K562 (cell line): ENCODE measurements at regions not wholly inside any gene's neighbourhood (a gene's known extent, or its start where the extent isn't known, plus 50 kb on each side); places are given as distances from the start of the nearest gene placed in this dataset.
A peak's percentile ranks its signal among the peaks of the same experiment; 100 is the strongest.

Experiments used
- ATF7 ChIP-seq: fragments of 450-650 bp; IDR thresholded peaks from 2 replicates; pipeline ENCODE4 v1.7.1; 2014; ENCODE audit warnings: mild to moderate bottlenecking, moderate library complexity
- BMI1 ChIP-seq: fragments of 150-350 bp; IDR thresholded peaks from 2 replicates; pipeline ENCODE4 v1.6.1; 2014; ENCODE audit warnings: low read length
- CCAR2 ChIP-seq: fragments of 200-400 bp; formaldehyde crosslinking; IDR thresholded peaks from 2 replicates; pipeline ENCODE4 v1.6.1; 2017; ENCODE audit warnings: mild to moderate bottlenecking, low read depth, low read length
- KDM1A ChIP-seq, 2 experiments: fragments of 450-650 bp; IDR thresholded peaks; 2 replicates each; pipeline ENCODE4 v1.6.1; 2016; ENCODE audit warnings: mild to moderate bottlenecking in 2 of 2
- NR2C1 ChIP-seq, 2 experiments: fragments of 450-650 bp; IDR thresholded peaks; 2 replicates each; pipeline ENCODE4 v1.6.1; 2017; ENCODE audit warnings: mild to moderate bottlenecking in 2 of 2, antibody characterized with exemption in 1 of 2, inconsistent platforms in 1 of 2, missing compliant biosample characterization in 1 of 2, missing genetic modification characterization in 1 of 2
- RCOR1 ChIP-seq, 2 experiments: IDR thresholded peaks; 2 replicates each; pipeline ENCODE4 v1.6.1; 2012; ENCODE audit warnings: low read depth in 2 of 2, low read length in 2 of 2, borderline replicate concordance in 1 of 2, improper control_type of control experiment in 1 of 2
- SRF ChIP-seq, 2 experiments: fragments of 250-450, 450-650 bp in 1 of 2; sonication (Bioruptor Pico) in 1 of 2; sonication (generic) in 1 of 2; formaldehyde crosslinking; IDR thresholded peaks; 2 replicates each; pipeline versions ENCODE4 v1.5.0 to v1.5.1; 2020 to 2022; ENCODE audit warnings: mild to moderate bottlenecking in 1 of 2, missing genetic modification reagents in 1 of 2
- STAT5B ChIP-seq: fragments of 250-450 bp; sonication (Bioruptor Pico); IDR thresholded peaks from 2 replicates; pipeline ENCODE4 v1.8.0; 2021; ENCODE audit warnings: mild to moderate bottlenecking, inconsistent platforms
- TCF7 ChIP-seq: sonication (generic); IDR thresholded peaks from 2 replicates; pipeline ENCODE4 v1.6.1; 2016; ENCODE audit warnings: antibody characterized with exemption, borderline replicate concordance
- ZSCAN29 ChIP-seq: fragments of 450-650 bp; IDR thresholded peaks from 2 replicates; pipeline ENCODE4 v1.6.1; 2017
- TF ChIP-seq, protein P1 (sequence below): fragments of 450-650 bp; IDR thresholded peaks from 2 replicates; pipeline ENCODE4 v1.6.1; 2017; ENCODE audit warnings: mild to moderate bottlenecking, moderate library complexity
- TF ChIP-seq, protein P2 (sequence below): fragments of 250-450 bp; sonication (Bioruptor Pico); IDR thresholded peaks from 2 replicates; pipeline ENCODE4 v1.8.0; 2021; ENCODE audit warnings: moderate library complexity, mild to moderate bottlenecking, inconsistent platforms
- TF ChIP-seq, protein P3 (sequence below): IDR thresholded peaks from 3 replicates; pipeline ENCODE4 v1.6.1; 2011; ENCODE audit warnings: borderline replicate concordance, mild to moderate bottlenecking; ENCODE audit not compliant: insufficient read length, insufficient read depth
- TF ChIP-seq, protein P4 (sequence below): sonication (generic); formaldehyde crosslinking; IDR thresholded peaks from 2 replicates; pipeline ENCODE4 v1.8.0; 2022; ENCODE audit warnings: mild to moderate bottlenecking, missing genetic modification reagents

DNA sequence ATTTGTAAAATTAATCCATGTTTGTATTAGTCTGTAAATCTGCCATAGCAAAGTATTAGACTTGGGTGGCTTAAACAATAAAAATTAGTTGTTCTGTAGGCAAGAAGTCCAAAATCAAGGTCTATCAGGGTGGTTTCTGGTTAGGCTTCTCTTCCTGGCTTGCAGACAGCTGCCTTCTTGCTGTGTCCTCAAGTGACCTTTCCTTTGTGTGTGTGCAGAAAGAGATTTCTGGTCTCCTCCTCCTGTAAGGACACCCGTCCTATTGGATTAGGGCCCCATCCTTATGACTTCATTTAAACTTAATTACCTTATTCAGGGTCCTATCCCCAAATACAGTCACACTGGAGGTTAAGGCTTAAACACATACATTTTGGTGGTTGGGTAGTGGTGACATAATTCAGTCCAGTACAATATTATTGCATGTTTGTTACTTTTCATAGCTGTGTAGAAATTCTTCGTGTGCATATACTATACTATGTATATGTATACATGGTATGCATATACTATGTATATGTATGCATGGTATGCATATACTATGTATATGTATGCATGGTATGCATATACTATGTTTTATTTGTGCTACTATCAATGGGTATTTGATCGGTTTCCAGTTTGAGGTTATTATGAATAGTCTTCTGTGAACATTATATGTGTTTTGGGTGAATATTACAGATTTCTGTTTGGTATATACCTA is 57.9 kb upstream of the RNU6-1 start (continued):
- TF ChIP-seq KDM1A (IDR thresholded peaks at IDR 0.05) (peak in 1 of 2 experiments; percentile 81; a peak in 1 of 4 replicates), NR2C1 (IDR thresholded peaks at IDR 0.05) (no peak), NR2C1 (tag; IDR thresholded peaks at IDR 0.05) (no peak), ZSCAN29 (no peak), RCOR1 (IDR thresholded peaks at IDR 0.05; ENCODE audit: borderline replicate concordance in 1 of 2, low read depth in 2 of 2, low read length in 2 of 2) (peak in 1 of 2 experiments; percentile 31; a peak in 1 of 4 replicates), TCF7 (no peak), SRF (CRISPR knock-in tag; IDR thresholded peaks at IDR 0.05) (no peak), ATF7 (peak; percentile 43; the same call in 1 of the 2 replicates), CCAR2 (no peak), STAT5B (CRISPR knock-in tag) (no peak), BMI1 (no peak)
- TF ChIP-seq, protein P1, sequence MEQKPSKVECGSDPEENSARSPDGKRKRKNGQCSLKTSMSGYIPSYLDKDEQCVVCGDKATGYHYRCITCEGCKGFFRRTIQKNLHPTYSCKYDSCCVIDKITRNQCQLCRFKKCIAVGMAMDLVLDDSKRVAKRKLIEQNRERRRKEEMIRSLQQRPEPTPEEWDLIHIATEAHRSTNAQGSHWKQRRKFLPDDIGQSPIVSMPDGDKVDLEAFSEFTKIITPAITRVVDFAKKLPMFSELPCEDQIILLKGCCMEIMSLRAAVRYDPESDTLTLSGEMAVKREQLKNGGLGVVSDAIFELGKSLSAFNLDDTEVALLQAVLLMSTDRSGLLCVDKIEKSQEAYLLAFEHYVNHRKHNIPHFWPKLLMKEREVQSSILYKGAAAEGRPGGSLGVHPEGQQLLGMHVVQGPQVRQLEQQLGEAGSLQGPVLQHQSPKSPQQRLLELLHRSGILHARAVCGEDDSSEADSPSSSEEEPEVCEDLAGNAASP = peak; percentile 83
- TF ChIP-seq, protein P2, sequence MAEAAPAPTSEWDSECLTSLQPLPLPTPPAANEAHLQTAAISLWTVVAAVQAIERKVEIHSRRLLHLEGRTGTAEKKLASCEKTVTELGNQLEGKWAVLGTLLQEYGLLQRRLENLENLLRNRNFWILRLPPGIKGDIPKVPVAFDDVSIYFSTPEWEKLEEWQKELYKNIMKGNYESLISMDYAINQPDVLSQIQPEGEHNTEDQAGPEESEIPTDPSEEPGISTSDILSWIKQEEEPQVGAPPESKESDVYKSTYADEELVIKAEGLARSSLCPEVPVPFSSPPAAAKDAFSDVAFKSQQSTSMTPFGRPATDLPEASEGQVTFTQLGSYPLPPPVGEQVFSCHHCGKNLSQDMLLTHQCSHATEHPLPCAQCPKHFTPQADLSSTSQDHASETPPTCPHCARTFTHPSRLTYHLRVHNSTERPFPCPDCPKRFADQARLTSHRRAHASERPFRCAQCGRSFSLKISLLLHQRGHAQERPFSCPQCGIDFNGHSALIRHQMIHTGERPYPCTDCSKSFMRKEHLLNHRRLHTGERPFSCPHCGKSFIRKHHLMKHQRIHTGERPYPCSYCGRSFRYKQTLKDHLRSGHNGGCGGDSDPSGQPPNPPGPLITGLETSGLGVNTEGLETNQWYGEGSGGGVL (CRISPR knock-in tag) = no peak
- TF ChIP-seq, protein P3, sequence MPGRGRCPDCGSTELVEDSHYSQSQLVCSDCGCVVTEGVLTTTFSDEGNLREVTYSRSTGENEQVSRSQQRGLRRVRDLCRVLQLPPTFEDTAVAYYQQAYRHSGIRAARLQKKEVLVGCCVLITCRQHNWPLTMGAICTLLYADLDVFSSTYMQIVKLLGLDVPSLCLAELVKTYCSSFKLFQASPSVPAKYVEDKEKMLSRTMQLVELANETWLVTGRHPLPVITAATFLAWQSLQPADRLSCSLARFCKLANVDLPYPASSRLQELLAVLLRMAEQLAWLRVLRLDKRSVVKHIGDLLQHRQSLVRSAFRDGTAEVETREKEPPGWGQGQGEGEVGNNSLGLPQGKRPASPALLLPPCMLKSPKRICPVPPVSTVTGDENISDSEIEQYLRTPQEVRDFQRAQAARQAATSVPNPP = no peak
- TF ChIP-seq, protein P4, sequence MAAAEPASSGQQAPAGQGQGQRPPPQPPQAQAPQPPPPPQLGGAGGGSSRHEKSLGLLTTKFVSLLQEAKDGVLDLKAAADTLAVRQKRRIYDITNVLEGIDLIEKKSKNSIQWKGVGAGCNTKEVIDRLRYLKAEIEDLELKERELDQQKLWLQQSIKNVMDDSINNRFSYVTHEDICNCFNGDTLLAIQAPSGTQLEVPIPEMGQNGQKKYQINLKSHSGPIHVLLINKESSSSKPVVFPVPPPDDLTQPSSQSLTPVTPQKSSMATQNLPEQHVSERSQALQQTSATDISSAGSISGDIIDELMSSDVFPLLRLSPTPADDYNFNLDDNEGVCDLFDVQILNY (CRISPR knock-in tag) = no peak
